ENCODE measurements at regions not wholly inside any gene's neighbourhood (a gene's known extent, or its start where the extent isn't known, plus 50 kb on each side); places are given as distances from the start of the nearest gene placed in this dataset.

DNA sequence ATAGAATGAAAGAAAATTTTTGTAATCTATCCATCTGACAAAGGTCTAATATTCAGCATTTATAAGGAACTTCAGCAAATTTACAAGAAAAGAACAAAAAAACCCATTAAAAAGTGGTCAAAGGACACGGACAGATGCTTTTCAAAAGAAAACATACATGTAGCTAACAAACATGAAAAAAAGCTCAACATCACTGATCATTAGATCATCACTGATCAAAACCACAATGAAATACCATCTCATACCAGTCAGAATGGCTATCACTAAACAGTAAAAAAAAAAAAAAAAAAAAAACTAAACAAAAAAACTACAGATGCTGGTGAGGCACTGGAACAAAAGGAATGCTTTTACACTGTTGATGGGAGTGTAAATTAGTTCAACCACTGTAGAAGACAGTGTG lies 837.1 kb downstream of the EPHA7 start:
- Histone ChIP-seq H3K27ac (ENCODE audit: low read depth in 1 of 2, low read length in 2 of 2) (no peak overlapping the region), H3K9ac (ENCODE audit: insufficient read depth, low read length, poor library complexity, severe bottlenecking) (no peak overlapping the region), H3K9me3 (replicated peaks in 1 of 2; ENCODE audit: control insufficient read depth in 1 of 2, insufficient read depth in 1 of 2, low read length in 2 of 2) (peaks cover 0 to 9% of the 10 kb centered on the region in 2 donors), H3K79me2 (ENCODE audit: insufficient read depth, low read length) (no peaks in the 10 kb centered on the region), H4K20me1 (ENCODE audit: insufficient read depth, low read length) (no peaks in the 10 kb centered on the region), H3K36me3 (replicated peaks in 1 of 2; ENCODE audit: control insufficient read depth in 1 of 2, insufficient read depth in 2 of 2, low read length in 2 of 2) (no peaks in the 10 kb centered on the region), H2AFZ (ENCODE audit: insufficient read depth, low read depth, low read length, poor library complexity, severe bottlenecking) (no peak overlapping the region), H3K4me3 (replicated peaks in 1 of 3; ENCODE audit: low read depth in 2 of 3, low read length in 3 of 3) (no peak overlapping the region), H3K4me1 (ENCODE audit: control insufficient read depth in 1 of 2, insufficient read depth in 2 of 2, low read length in 2 of 2) (no peaks in the 10 kb centered on the region), H3K4me2 (replicated peaks; ENCODE audit: extremely low read depth, low read length, poor library complexity, severe bottlenecking) (no peak overlapping the region), H3K27me3 (ENCODE audit: control insufficient read depth in 2 of 2, insufficient read depth in 2 of 2, low read length in 2 of 2) (no peaks in the 10 kb centered on the region)
- no peak overlapping the region for H3K4me3 Mint-ChIP-seq
- no peaks in the 10 kb centered on the region for H3K4me1 Mint-ChIP-seq
- no peaks in the 10 kb centered on the region for H3K27me3 Mint-ChIP-seq (ENCODE audit: low read depth in 3 of 3)
- H3K27ac Mint-ChIP-seq = no peak overlapping the region
- intact Hi-C loops (cut with micrococcal nuclease) = no loop called here
- no peaks in the 10 kb centered on the region for H3K36me3 Mint-ChIP-seq
- DNase-seq = no peak
- WGBS (ENCODE audit: insufficient coverage) = 63% methylated on average over 1 of the region's 1 CpG
- peaks cover 7 to 16% (median 9%) of the 10 kb centered on the region in 7 donors for H3K9me3 Mint-ChIP-seq
- TF ChIP-seq, protein P1, sequence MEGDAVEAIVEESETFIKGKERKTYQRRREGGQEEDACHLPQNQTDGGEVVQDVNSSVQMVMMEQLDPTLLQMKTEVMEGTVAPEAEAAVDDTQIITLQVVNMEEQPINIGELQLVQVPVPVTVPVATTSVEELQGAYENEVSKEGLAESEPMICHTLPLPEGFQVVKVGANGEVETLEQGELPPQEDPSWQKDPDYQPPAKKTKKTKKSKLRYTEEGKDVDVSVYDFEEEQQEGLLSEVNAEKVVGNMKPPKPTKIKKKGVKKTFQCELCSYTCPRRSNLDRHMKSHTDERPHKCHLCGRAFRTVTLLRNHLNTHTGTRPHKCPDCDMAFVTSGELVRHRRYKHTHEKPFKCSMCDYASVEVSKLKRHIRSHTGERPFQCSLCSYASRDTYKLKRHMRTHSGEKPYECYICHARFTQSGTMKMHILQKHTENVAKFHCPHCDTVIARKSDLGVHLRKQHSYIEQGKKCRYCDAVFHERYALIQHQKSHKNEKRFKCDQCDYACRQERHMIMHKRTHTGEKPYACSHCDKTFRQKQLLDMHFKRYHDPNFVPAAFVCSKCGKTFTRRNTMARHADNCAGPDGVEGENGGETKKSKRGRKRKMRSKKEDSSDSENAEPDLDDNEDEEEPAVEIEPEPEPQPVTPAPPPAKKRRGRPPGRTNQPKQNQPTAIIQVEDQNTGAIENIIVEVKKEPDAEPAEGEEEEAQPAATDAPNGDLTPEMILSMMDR (IDR thresholded peaks at IDR 0.05) = no peak

DNA sequence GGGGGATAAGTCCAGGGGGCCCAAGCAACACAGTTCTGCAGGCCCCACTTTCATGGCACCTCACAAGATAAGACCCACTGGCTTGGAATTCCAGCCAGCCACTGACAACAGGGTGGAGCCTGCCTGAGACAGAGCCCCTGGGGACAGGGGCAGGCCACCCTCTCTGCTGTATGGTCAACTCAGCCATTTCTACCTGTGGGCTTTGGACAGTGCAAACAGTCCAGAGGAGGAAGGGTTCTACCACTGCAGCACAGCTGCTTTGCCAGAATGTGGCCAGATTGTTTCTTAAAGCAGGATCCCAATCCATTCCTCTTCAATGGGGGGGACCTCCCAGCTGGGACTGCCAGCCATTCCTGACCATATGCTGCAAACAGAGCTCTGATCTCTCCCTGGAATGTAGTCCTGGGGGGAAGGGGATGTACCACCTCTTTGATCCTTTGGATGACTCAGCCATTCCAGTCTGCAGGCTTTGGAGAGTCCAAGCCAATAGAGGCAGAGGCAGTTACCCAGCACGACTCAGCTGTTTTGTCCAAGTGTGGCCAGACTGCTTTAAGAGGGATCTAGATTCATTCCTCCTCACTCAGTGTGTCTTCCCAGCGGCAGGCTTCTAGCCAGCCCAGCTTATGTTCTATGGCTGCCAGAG lies 842.2 kb downstream of the EPHA7 start:
- Mint-ChIP-seq H3K27me3 (ENCODE audit: low read depth in 3 of 3) (no peaks in the 10 kb centered on the region), H3K9me3 (peaks cover 7 to 15% (median 9%) of the 10 kb centered on the region in 7 donors), H3K4me1 (no peaks in the 10 kb centered on the region), H3K36me3 (no peaks in the 10 kb centered on the region), H3K4me3 (no peak overlapping the region), H3K27ac (no peak overlapping the region)
- Histone ChIP-seq H3K79me2 (ENCODE audit: insufficient read depth, low read length) (no peaks in the 10 kb centered on the region), H4K20me1 (ENCODE audit: insufficient read depth, low read length) (no peaks in the 10 kb centered on the region), H3K9ac (ENCODE audit: insufficient read depth, low read length, poor library complexity, severe bottlenecking) (no peak overlapping the region), H3K4me3 (replicated peaks in 1 of 3; ENCODE audit: low read depth in 2 of 3, low read length in 3 of 3) (no peak overlapping the region), H3K27me3 (ENCODE audit: control insufficient read depth in 2 of 2, insufficient read depth in 2 of 2, low read length in 2 of 2) (no peaks in the 10 kb centered on the region), H3K36me3 (replicated peaks in 1 of 2; ENCODE audit: control insufficient read depth in 1 of 2, insufficient read depth in 2 of 2, low read length in 2 of 2) (no peaks in the 10 kb centered on the region), H3K27ac (ENCODE audit: low read depth in 1 of 2, low read length in 2 of 2) (no peak overlapping the region), H3K9me3 (replicated peaks in 1 of 2; ENCODE audit: control insufficient read depth in 1 of 2, insufficient read depth in 1 of 2, low read length in 2 of 2) (peaks cover 0 to 16% of the 10 kb centered on the region in 2 donors), H3K4me2 (replicated peaks; ENCODE audit: extremely low read depth, low read length, poor library complexity, severe bottlenecking) (no peak overlapping the region), H2AFZ (ENCODE audit: insufficient read depth, low read depth, low read length, poor library complexity, severe bottlenecking) (no peak overlapping the region), H3K4me1 (ENCODE audit: control insufficient read depth in 1 of 2, insufficient read depth in 2 of 2, low read length in 2 of 2) (no peaks in the 10 kb centered on the region)
- 94% methylated on average over 2 of the region's 2 CpGs for WGBS (ENCODE audit: insufficient coverage)
- DNase-seq = no peak
- intact Hi-C loops (cut with micrococcal nuclease) = no loop called here
- TF ChIP-seq, protein P1 (IDR thresholded peaks at IDR 0.05) = no peak
